Activated CD4-positive, alpha-beta T cell treated with anti-CD3 and anti-CD28 coated beads for 36 hours (primary cell): ENCODE measurements at regions not wholly inside any gene's neighbourhood (a gene's known extent, or its start where the extent isn't known, plus 50 kb on each side); places are given as distances from the start of the nearest gene placed in this dataset.

Source experiments
- ATAC-seq: fragments of 200-7000 bp; cut with Tn5 transposase; one replicate; pipeline ENCODE4 v1.10.0; 2021; ENCODE audit warnings: mild to moderate bottlenecking, moderate library complexity
- CTCF ChIA-PET: fragments of 350-600 bp; sonication (Branson Sonifier 250); formaldehyde crosslinking; loops from one replicate; lab custom pipeline; 2021; ENCODE audit warnings: antibody characterized with exemption; lab: Charles Lee
- POLR2A ChIA-PET: fragments of 350-600 bp; sonication (Branson Sonifier 250); formaldehyde crosslinking; loops from one replicate; lab custom pipeline; 2021; ENCODE audit warnings: antibody characterized with exemption, inconsistent platforms; lab: Charles Lee
- DNase-seq: peaks from one replicate; pipeline ENCODE4 v3.0.0-alpha.2; 2020
- H3K27ac Mint-ChIP-seq: one replicate; pipeline ENCODE4 v1.8.0; 2021; ENCODE audit warnings: mixed read lengths
- H3K27me3 Mint-ChIP-seq: one replicate; pipeline ENCODE4 v1.8.0; 2021; ENCODE audit warnings: mixed read lengths
- H3K36me3 Mint-ChIP-seq: one replicate; pipeline ENCODE4 v1.8.0; 2021; ENCODE audit warnings: low read depth, mixed read lengths
- H3K4me1 Mint-ChIP-seq: one replicate; pipeline ENCODE4 v1.8.0; 2021; ENCODE audit warnings: mixed read lengths
- H3K4me3 Mint-ChIP-seq: one replicate; pipeline ENCODE4 v1.8.0; 2021; ENCODE audit warnings: mild to moderate bottlenecking, moderate library complexity, mixed read lengths
- H3K9me3 Mint-ChIP-seq: one replicate; pipeline ENCODE4 v1.8.0; 2021; ENCODE audit warnings: low read depth, mixed read lengths
- intact Hi-C, 2 experiments: fragments of 100-400 bp; cut with DNase I in 1 of 2; cut with micrococcal nuclease in 1 of 2; formaldehyde crosslinking; loops; one replicate each; pipeline versions ENCODE4 v1.14.2 to v1.15.1; 2022 to 2024; cut with DNase I, micrococcal nuclease

DNA sequence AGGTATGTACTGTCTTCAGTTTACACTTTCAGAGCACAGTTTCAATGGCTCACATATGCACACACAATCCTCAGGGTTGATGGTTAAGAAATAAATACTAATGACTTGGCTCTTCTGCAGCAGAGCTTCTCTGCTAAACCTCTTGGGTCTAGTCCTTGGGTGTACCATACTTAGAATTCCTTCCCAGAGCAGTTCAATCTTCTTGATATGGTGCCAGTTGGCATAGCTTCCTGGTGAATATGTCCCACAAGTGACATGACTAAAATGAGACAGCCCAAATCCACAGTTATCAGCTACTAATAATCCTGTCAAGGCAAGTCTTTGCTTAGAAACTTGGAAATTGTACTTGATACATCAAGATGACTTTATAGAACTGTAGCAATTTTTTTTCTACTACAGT is 654.4 kb downstream of the IQCM start:
- H3K27me3 Mint-ChIP-seq: no peaks in the 10 kb centered on the region
- H3K9me3 Mint-ChIP-seq: peaks cover 2% of the 10 kb centered on the region
- no peak overlapping the region for H3K27ac Mint-ChIP-seq
- H3K4me1 Mint-ChIP-seq: no peaks in the 10 kb centered on the region
- no peak overlapping the region for H3K4me3 Mint-ChIP-seq
- intact Hi-C loops: no loop called here
- ATAC-seq (no peak), DNase-seq (no peak)
- ChIA-PET CTCF (interaction anchor here (0.7 kb wide), 1 partner anchor 180 kb away, joined by 3 read pairs; no protein-coding TSS in a partner anchor), POLR2A (no interaction called here)
- no peaks in the 10 kb centered on the region for H3K36me3 Mint-ChIP-seq

DNA sequence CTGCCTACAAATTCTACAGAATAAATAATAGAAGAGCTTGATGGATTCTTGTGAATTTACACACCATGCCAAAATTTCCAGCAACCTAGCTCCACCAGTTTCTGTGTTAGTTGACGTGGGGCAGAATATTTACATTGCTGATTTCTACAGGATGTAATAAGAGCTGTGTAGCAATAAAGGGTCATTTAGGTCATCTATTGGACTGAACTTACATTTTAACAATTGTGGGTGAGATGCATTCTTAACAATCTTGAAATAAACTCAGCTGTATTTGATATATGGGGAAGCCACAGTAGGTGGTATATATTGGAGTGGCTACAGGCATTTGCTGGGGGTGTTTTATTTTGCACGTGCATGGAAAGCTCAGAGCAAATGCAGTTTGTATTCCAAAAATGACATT is 655.3 kb downstream of the IQCM start:
- ChIA-PET CTCF (no interaction called here), POLR2A (no interaction called here)
- no peak overlapping the region for H3K4me3 Mint-ChIP-seq
- no peaks in the 10 kb centered on the region for H3K36me3 Mint-ChIP-seq
- intact Hi-C loops: no loop called here
- ATAC-seq (no peak), DNase-seq (no peak)
- H3K27me3 Mint-ChIP-seq: no peaks in the 10 kb centered on the region
- H3K4me1 Mint-ChIP-seq: no peaks in the 10 kb centered on the region
- H3K27ac Mint-ChIP-seq: no peak overlapping the region
- peaks cover 2% of the 10 kb centered on the region for H3K9me3 Mint-ChIP-seq

DNA sequence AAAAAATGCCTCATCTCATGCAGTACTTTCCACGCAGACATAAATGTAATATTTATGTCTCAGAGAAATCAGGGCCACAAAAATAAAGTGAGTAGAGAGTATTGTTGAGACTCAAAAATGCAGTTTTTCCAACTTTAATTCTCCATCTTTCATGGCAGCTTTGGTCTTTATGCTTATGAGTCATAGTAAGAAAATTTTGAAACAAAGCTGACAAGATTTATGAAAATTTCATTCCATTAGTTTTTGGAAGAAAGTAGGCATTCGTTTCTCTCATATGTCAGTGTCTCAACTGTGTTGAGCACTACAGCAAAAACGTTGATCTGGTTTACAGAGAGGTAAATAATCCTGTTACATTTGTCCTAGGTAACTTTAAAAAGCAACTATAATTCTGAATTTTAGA is 656.8 kb downstream of the IQCM start:
- Mint-ChIP-seq H3K9me3 (peaks cover 2% of the 10 kb centered on the region), H3K27ac (no peak overlapping the region), H3K4me3 (no peak overlapping the region), H3K4me1 (no peaks in the 10 kb centered on the region), H3K36me3 (no peaks in the 10 kb centered on the region), H3K27me3 (no peaks in the 10 kb centered on the region)
- DNase-seq (no peak), ATAC-seq (no peak)
- ChIA-PET POLR2A (no interaction called here), CTCF (interaction anchor here (1.2 kb wide), 1 partner anchor 12 kb away, joined by 4 read pairs; no protein-coding TSS in a partner anchor)
- intact Hi-C loops: no loop called here

DNA sequence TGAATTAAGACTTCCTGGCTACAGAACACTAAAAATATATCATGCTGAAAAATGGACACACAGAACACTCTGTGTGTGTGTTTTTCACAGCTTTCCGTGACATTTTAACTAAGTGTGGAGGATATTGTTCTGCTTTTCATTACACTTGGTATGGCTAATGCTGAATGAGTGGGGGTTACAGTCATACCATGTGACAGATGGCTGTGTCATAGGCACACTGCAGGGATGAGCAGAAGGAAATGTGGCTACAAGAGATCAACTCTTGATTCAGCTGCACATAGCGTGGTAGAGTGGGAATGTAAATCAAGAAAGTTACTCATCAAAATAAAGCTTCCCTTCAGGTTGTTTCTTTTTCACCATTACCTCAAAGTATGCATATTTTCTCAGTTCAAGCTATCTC is 669.8 kb downstream of the IQCM start:
- no peak overlapping the region for H3K27ac Mint-ChIP-seq
- no peak overlapping the region for H3K4me3 Mint-ChIP-seq
- no peaks in the 10 kb centered on the region for H3K4me1 Mint-ChIP-seq
- intact Hi-C loops: no loop called here
- ChIA-PET CTCF (no interaction called here), POLR2A (no interaction called here)
- H3K36me3 Mint-ChIP-seq: no peaks in the 10 kb centered on the region
- ATAC-seq: no peak
- no peak for DNase-seq
- H3K9me3 Mint-ChIP-seq: peaks cover 2% of the 10 kb centered on the region
- H3K27me3 Mint-ChIP-seq: peaks cover 9% of the 10 kb centered on the region

DNA sequence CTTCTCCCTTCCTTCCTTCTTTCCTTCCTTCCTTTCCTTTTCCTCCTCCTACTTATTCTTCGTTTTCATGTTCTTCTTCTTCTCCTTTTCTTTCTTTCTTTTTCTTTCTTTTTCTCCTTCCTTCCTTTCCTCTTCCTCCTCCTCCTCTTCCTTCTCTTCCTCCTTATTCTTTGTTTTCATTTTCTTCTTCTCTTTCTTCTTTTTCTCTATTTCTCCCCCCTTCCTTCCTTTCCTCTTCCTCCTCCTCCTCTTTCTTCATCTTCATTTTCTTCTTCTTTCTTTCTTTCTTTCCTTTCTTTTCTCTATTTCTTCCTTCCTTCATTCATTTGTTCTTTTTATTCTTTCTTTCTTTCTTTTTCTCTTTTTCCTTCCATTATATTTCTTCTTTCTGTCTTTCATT is 671.6 kb downstream of the IQCM start:
- H3K36me3 Mint-ChIP-seq: no peaks in the 10 kb centered on the region
- ChIA-PET CTCF (no interaction called here), POLR2A (no interaction called here)
- no peak overlapping the region for H3K4me3 Mint-ChIP-seq
- DNase-seq (no peak), ATAC-seq (no peak)
- no peak overlapping the region for H3K27ac Mint-ChIP-seq
- intact Hi-C loops: no loop called here
- H3K27me3 Mint-ChIP-seq: peaks cover 9% of the 10 kb centered on the region
- H3K4me1 Mint-ChIP-seq: no peaks in the 10 kb centered on the region
- H3K9me3 Mint-ChIP-seq: peaks cover 2% of the 10 kb centered on the region

DNA sequence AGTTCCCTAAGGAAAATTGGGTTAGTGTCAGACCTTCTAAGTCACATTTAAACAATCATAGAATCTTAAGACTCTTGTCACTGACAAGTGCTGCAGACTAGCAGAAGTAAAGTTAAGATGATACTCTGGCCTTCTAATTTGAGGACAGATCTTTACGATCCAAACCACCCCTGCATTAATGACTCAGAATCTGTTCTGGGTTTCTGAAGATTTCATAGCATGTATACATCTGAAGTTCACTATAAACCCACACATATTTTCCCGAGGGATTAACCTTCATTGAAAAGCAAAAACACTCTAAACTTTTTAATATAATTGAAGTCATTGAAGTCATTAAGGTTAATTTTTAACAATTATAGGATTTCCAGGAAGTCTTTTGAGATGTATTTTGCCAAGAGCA is 674.3 kb downstream of the IQCM start:
- ChIA-PET POLR2A (no interaction called here), CTCF (no interaction called here)
- peaks cover 7% of the 10 kb centered on the region for H3K27me3 Mint-ChIP-seq
- no peaks in the 10 kb centered on the region for H3K4me1 Mint-ChIP-seq
- ATAC-seq (no peak), DNase-seq (no peak)
- no peaks in the 10 kb centered on the region for H3K36me3 Mint-ChIP-seq
- H3K27ac Mint-ChIP-seq: no peak overlapping the region
- no peak overlapping the region for H3K4me3 Mint-ChIP-seq
- intact Hi-C loops: no loop called here
- peaks cover 2% of the 10 kb centered on the region for H3K9me3 Mint-ChIP-seq

DNA sequence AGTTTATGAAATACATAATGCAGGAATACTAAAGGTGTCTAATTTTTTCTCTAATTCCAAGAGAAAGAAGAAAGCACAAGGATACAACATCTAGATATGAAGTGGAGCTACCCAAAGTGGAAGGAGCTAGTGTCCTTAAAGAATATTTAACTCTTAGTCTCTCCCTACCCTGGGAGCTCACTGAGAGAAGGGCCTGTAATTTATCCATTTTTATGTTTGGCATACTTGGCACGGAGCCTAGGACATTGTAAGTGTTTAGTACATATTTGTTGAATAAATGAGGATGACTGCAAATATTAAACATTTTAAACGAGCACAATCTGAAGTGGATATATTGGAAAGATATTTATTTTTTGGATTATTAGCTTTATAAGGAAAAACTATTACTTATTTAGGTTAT is 674.8 kb downstream of the IQCM start:
- intact Hi-C loops: no loop called here
- POLR2A ChIA-PET: no interaction called here
- Mint-ChIP-seq H3K27ac (no peak overlapping the region), H3K4me3 (no peak overlapping the region), H3K27me3 (peaks cover 7% of the 10 kb centered on the region), H3K9me3 (peaks cover 2% of the 10 kb centered on the region), H3K36me3 (no peaks in the 10 kb centered on the region), H3K4me1 (no peaks in the 10 kb centered on the region)
- DNase-seq (no peak), ATAC-seq (no peak)
- CTCF ChIA-PET: no interaction called here

DNA sequence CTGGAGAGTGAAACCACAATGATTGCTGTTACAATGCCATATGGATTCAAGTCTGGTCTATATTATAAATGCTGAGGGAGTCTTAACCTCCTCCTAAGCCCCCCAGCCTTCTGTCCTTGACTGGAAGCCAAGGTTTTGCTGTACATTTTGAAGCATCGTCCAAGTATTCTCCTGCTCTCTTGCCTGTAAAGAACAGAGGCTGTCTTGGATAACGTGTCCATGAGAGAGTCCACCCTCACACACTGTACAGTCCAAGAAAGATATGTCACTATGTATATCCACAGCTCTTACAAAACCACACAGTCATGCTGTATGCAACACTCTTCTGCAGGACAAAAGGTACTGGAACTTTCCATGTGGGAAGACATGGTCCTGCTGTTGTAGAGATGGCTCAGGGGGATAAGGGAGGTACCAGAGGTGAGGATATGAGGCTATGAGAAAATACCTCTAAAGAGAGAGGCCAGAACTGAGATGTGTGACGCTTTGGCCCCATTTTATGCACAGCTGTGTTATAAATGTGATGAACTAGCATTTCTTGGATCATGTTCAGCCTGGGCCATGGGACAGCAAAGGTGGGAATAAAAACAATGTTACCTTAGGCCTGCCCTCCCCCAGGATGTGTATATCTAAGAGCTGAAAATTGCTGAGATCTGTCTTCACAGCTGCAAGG is 678.6 kb downstream of the IQCM start:
- Mint-ChIP-seq H3K27me3 (peaks cover 2% of the 10 kb centered on the region), H3K27ac (no peak overlapping the region), H3K9me3 (peaks cover 7% of the 10 kb centered on the region), H3K4me3 (no peak overlapping the region), H3K36me3 (no peaks in the 10 kb centered on the region), H3K4me1 (no peaks in the 10 kb centered on the region)
- no peak for DNase-seq
- intact Hi-C loops: no loop called here
- ChIA-PET CTCF (no interaction called here), POLR2A (no interaction called here)
- no peak for ATAC-seq

DNA sequence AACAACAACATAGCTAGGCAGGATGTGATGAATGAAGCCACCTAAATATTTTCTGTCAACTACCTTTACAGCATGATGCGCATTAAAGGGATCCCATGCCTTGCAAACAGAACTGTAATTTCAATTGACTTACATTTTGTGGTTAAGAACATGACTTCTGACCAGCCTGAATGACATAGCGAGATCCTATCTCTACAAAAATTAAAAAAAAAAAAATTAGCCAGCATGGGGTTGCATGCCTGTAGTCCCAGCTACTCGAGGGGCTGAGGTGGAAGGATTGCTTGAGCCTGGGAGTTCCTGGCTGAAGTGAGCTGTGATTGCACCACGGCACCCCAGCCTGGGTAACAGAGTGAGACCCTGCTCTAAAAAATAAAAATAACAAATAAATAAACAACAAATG is 680.6 kb downstream of the IQCM start:
- Mint-ChIP-seq H3K4me1 (no peaks in the 10 kb centered on the region), H3K27ac (no peak overlapping the region), H3K36me3 (no peaks in the 10 kb centered on the region), H3K4me3 (no peak overlapping the region), H3K27me3 (peaks cover 2% of the 10 kb centered on the region), H3K9me3 (peaks cover 7% of the 10 kb centered on the region)
- no peak for DNase-seq
- POLR2A ChIA-PET: no interaction called here
- intact Hi-C loops: no loop called here
- CTCF ChIA-PET: no interaction called here
- no peak for ATAC-seq

DNA sequence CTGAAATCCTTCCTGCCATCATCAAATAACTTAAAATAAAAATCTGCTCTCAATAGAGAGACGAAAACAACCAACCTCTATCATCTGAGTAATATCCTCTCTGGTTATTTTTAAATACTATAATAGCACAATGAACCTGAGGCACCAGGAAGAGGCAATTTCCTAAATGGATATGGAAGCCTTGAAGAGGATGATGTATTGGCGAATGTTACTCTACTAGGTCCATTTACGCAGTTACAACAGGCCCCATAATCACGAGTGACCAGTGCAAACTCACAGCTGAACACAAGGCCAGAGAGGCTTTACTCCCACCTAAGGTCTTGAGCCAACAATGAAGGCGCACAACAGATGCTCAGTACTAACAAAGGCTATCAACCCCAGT is 678.8 kb upstream of the NR3C2 start:
- no peaks in the 10 kb centered on the region for H3K36me3 Mint-ChIP-seq
- H3K27ac Mint-ChIP-seq: no peak overlapping the region
- no peaks in the 10 kb centered on the region for H3K27me3 Mint-ChIP-seq
- no peaks in the 10 kb centered on the region for H3K9me3 Mint-ChIP-seq
- H3K4me3 Mint-ChIP-seq: no peak overlapping the region
- intact Hi-C loops: no loop called here
- CTCF ChIA-PET: interaction anchor here (0.6 kb wide), 1 partner anchor 401 kb away, joined by 3 read pairs; no protein-coding TSS in a partner anchor
- ATAC-seq: no peak
- H3K4me1 Mint-ChIP-seq: no peaks in the 10 kb centered on the region
- POLR2A ChIA-PET: no interaction called here
- DNase-seq: no peak

DNA sequence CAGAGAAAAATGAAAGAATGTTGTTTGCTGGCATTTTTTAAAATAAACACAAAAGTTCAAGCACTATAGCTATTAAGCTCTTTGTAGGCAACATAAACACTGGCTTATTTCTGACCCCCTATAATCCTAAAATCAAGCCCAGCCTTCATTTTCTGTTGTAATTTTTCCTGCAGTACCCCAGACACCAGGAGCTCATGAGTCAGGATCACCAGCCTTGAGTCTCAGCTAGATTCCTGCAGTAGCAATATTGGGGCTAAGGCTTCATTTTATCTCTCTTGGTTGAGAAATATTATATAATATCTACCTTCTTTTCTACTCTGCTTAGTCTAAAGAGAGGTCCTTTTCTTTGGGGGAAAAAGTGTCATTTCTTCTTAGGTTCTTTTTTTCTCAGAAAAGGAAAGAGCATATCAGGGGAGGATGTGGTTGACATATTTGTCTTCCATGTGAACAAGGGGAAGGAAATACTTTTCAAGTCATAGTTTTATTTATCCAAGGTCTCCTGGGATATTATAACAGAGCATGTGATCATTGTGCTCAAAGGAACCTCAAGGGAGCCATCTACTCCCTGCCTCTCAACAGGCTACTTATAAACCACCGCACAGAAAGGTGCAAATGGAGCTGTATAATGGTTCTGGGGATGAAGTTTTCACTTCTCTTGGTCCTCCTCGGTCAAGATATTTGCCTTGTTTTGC is 678.3 kb upstream of the NR3C2 start:
- intact Hi-C loops: no loop called here
- DNase-seq (no peak), ATAC-seq (no peak)
- ChIA-PET CTCF (interaction anchor here (0.6 kb wide), 1 partner anchor 400 kb away, joined by 3 read pairs; no protein-coding TSS in a partner anchor), POLR2A (no interaction called here)
- no peaks in the 10 kb centered on the region for H3K36me3 Mint-ChIP-seq
- no peak overlapping the region for H3K4me3 Mint-ChIP-seq
- no peaks in the 10 kb centered on the region for H3K4me1 Mint-ChIP-seq
- H3K9me3 Mint-ChIP-seq: no peaks in the 10 kb centered on the region
- H3K27me3 Mint-ChIP-seq: no peaks in the 10 kb centered on the region
- no peak overlapping the region for H3K27ac Mint-ChIP-seq

DNA sequence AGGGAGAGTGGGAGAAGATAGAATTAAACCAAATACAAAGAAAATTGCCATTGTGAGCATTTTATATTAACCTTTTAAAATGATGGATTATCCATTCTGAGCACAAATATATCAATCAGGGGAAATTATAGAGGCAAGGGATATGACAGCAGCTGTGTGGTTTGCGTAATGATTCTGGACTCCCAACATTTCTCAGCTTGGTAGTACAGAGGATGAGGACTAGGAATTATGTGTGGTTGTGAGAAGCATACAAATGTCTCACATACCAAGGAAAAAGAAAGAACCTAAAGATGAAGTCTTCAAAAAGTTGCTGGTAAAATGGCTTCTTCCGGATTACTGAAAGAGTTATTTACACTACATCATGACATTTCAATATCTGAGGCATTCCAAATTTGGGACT is 674.6 kb upstream of the NR3C2 start:
- POLR2A ChIA-PET: no interaction called here
- no peak for DNase-seq
- Mint-ChIP-seq H3K27ac (no peak overlapping the region), H3K4me1 (no peaks in the 10 kb centered on the region), H3K9me3 (no peaks in the 10 kb centered on the region), H3K4me3 (no peak overlapping the region), H3K27me3 (no peaks in the 10 kb centered on the region), H3K36me3 (no peaks in the 10 kb centered on the region)
- CTCF ChIA-PET: no interaction called here
- no peak for ATAC-seq
- intact Hi-C loops: no loop called here
